ENCODE measurements at regions not wholly inside any gene's neighbourhood (a gene's known extent, or its start where the extent isn't known, plus 50 kb on each side); places are given as distances from the start of the nearest gene placed in this dataset.

DNA sequence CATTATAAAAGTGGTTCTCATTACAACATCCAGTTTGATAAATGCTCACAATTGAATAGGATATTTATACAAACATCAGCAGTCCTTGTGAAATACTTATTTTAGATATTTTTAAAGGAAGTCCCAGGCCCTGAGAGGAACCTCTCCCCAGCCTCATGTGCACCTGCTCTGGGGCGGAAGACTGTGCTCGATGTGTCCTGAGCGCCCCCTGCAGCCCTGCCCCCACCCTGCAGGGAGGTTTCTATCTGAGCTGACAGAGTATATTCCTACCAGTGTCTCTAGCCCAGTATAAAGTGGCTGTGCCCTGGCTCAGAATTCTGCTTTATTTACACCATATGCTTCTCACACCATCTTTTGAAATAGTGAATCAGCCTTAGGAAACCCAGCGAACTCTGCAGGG, 1349.1 kb downstream of the TMEM121 start:
- Histone ChIP-seq H3K27ac (no peak overlapping the region), H3K4me1 (no peaks in the 10 kb centered on the region), H3K4me3 (no peak overlapping the region), H3K9me3 (no peaks in the 10 kb centered on the region; the same call in 2 of the 3 replicates), H3K4me2 (no peak overlapping the region)
- ATAC-seq (no peak), FAIRE-seq (no peak), DNase-seq (ENCODE audit: low read depth in 1 of 2, low spot score in 1 of 2) (no peak)
- 16% methylated on average over 4 of the region's 4 CpGs for WGBS (ENCODE audit: missing lambda C conversion rate)
- ChIA-PET POLR2A (no interaction called here), CTCF (no interaction called here)
- TF ChIP-seq EP300 (IDR thresholded peaks at IDR 0.05) = no peak
- TF ChIP-seq, protein P1, sequence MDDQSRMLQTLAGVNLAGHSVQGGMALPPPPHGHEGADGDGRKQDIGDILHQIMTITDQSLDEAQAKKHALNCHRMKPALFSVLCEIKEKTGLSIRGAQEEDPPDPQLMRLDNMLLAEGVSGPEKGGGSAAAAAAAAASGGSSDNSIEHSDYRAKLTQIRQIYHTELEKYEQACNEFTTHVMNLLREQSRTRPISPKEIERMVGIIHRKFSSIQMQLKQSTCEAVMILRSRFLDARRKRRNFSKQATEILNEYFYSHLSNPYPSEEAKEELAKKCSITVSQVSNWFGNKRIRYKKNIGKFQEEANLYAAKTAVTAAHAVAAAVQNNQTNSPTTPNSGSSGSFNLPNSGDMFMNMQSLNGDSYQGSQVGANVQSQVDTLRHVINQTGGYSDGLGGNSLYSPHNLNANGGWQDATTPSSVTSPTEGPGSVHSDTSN (IDR thresholded peaks at IDR 0.05) = no peak
- TF ChIP-seq, protein P2, sequence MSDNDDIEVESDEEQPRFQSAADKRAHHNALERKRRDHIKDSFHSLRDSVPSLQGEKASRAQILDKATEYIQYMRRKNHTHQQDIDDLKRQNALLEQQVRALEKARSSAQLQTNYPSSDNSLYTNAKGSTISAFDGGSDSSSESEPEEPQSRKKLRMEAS (IDR thresholded peaks at IDR 0.05) = no peak
- no peak for TF ChIP-seq MYC (IDR thresholded peaks at IDR 0.05; ENCODE audit: borderline replicate concordance, low read length)
- no peak for TF ChIP-seq RARB (CRISPR knock-in tag; IDR thresholded peaks at IDR 0.05)
- TF ChIP-seq KDM5A (IDR thresholded peaks at IDR 0.05) = no peak
- TF ChIP-seq TP53 (CRISPR knock-in tag; IDR thresholded peaks at IDR 0.05) = no peak
- no peak for TF ChIP-seq MAZ (IDR thresholded peaks at IDR 0.05; ENCODE audit: borderline replicate concordance, low read depth, low read length)
- no peak for TF ChIP-seq ESRRA (IDR thresholded peaks at IDR 0.05; ENCODE audit: borderline replicate concordance, low read length)
- no peak for TF ChIP-seq ZNF302 (CRISPR knock-in tag; IDR thresholded peaks at IDR 0.05)
- no peak for TF ChIP-seq E2F6 (IDR thresholded peaks at IDR 0.05; ENCODE audit: borderline replicate concordance, low read depth)
- TF ChIP-seq RCOR1 (IDR thresholded peaks at IDR 0.05; ENCODE audit: low read depth, low read length) = no peak
- TF ChIP-seq CHD2 (IDR thresholded peaks at IDR 0.05; ENCODE audit: low read length, partially characterized antibody) = no peak
- TF ChIP-seq NPAS2 (CRISPR knock-in tag; IDR thresholded peaks at IDR 0.05; ENCODE audit: borderline replicate concordance) = no peak
- no peak for TF ChIP-seq POLR2AphosphoS2 (conservative IDR thresholded peaks at IDR 0.05; ENCODE audit: low read length)
- TF ChIP-seq ZC3H11A (IDR thresholded peaks at IDR 0.05) = no peak
- TF ChIP-seq ZSCAN20 (CRISPR knock-in tag; IDR thresholded peaks at IDR 0.05) = no peak

DNA sequence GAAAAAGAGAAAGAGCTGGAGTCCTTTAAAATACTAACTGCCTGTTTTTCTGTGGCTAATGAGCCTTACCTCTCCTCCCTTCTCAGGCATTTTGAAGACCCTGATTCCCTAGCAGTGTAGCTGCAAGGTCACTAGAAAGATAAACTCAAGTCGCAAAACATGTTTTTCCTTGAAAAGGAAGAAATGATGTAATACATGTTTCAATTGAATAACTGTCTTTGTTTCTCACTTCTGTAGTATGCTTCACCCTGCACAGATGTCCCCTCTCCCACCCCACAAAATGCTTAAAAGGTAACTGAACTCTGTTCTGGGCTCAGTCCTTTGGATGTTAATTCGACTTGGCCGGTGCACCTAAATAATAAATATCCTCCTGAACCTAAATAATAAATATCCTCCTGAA, 1350.3 kb downstream of the TMEM121 start:
- Histone ChIP-seq H3K4me1 (no peaks in the 10 kb centered on the region), H3K4me2 (no peak overlapping the region), H3K9me3 (no peaks in the 10 kb centered on the region; the same call in 2 of the 3 replicates), H3K27ac (no peak overlapping the region), H3K4me3 (no peak overlapping the region)
- ChIA-PET POLR2A (no interaction called here), CTCF (no interaction called here)
- no peak for FAIRE-seq
- TF ChIP-seq ZNF302 (CRISPR knock-in tag; IDR thresholded peaks at IDR 0.05) = no peak
- TF ChIP-seq E2F6 (IDR thresholded peaks at IDR 0.05; ENCODE audit: borderline replicate concordance, low read depth) = no peak
- no peak for TF ChIP-seq MAZ (IDR thresholded peaks at IDR 0.05; ENCODE audit: borderline replicate concordance, low read depth, low read length)
- TF ChIP-seq ZFP36 (IDR thresholded peaks at IDR 0.05; ENCODE audit: borderline replicate concordance, partially characterized antibody) = no peak
- no peak for TF ChIP-seq RFX5 (IDR thresholded peaks at IDR 0.05)
- TF ChIP-seq CBX2 (IDR thresholded peaks at IDR 0.05; ENCODE audit: borderline replicate concordance, low read depth) = no peak
- TF ChIP-seq ESRRA (IDR thresholded peaks at IDR 0.05; ENCODE audit: borderline replicate concordance, low read length) = no peak
- TF ChIP-seq FOSB (CRISPR knock-in tag; IDR thresholded peaks at IDR 0.05) = no peak
- no peak for TF ChIP-seq HEYL (CRISPR knock-in tag; IDR thresholded peaks at IDR 0.05)
- TF ChIP-seq, protein P3, sequence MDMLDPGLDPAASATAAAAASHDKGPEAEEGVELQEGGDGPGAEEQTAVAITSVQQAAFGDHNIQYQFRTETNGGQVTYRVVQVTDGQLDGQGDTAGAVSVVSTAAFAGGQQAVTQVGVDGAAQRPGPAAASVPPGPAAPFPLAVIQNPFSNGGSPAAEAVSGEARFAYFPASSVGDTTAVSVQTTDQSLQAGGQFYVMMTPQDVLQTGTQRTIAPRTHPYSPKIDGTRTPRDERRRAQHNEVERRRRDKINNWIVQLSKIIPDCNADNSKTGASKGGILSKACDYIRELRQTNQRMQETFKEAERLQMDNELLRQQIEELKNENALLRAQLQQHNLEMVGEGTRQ (IDR thresholded peaks at IDR 0.05) = no peak
- TF ChIP-seq, protein P1 (IDR thresholded peaks at IDR 0.05) = no peak
- TF ChIP-seq NFE2L2 (conservative IDR thresholded peaks at IDR 0.05; ENCODE audit: low read length) = no peak
- no peak for ATAC-seq
- no peak for DNase-seq (ENCODE audit: low read depth in 1 of 2, low spot score in 1 of 2)
- WGBS (ENCODE audit: missing lambda C conversion rate) = 37% methylated on average over 3 of the region's 3 CpGs
